Kidney (tissue), 13 donors: ENCODE measurements at regions not wholly inside any gene's neighbourhood (a gene's known extent, or its start where the extent isn't known, plus 50 kb on each side); places are given as distances from the start of the nearest gene placed in this dataset.

ENCODE experiments used
- DNase-seq, 5 donors: peaks; one replicate each; pipeline ENCODE4 v3.0.0-alpha.2; 2013 to 2020
- FAIRE-seq: peaks from 2 replicates; lab custom pipeline; 2012; peaks lifted over from hg19 to GRCh38; lab: Jason Lieb, UNC
- H3K27ac ChIP-seq, 2 donors: one replicate each; pipeline ENCODE4 v1.7.0; 2013; ENCODE audit warnings: low read depth in 2 of 2, low read length in 2 of 2, inconsistent platforms in 1 of 2
- H3K27me3 ChIP-seq: one replicate; pipeline ENCODE4 v1.7.1; 2013; ENCODE audit warnings: low read length, inconsistent platforms; ENCODE audit not compliant: control insufficient read depth, insufficient read depth
- H3K36me3 ChIP-seq, 3 donors: one replicate each; pipeline versions ENCODE4 v1.7.0 to v1.7.1; 2013; ENCODE audit warnings: low read length in 3 of 3, control low read depth in 1 of 3, inconsistent platforms in 1 of 3; ENCODE audit not compliant: insufficient read depth in 3 of 3, control insufficient read depth in 2 of 3
- H3K4me1 ChIP-seq, 3 donors: one replicate each; pipeline versions ENCODE4 v1.7.0 to v1.7.1; 2013; ENCODE audit warnings: low read length in 3 of 3, inconsistent platforms in 1 of 3, low read depth in 1 of 3; ENCODE audit not compliant: control insufficient read depth in 2 of 3, insufficient read depth in 2 of 3
- H3K4me3 ChIP-seq, 3 donors: one replicate each; pipeline versions ENCODE4 v1.7.0 to v1.8.1; 2013; ENCODE audit warnings: low read length in 3 of 3, control low read depth in 1 of 3, inconsistent platforms in 1 of 3
- H3K9ac ChIP-seq, 3 donors: one replicate each; pipeline versions ENCODE4 v1.7.0 to v1.7.1; 2013; ENCODE audit warnings: low read length in 3 of 3, control low read depth in 1 of 3, inconsistent platforms in 1 of 3
- H3K9me3 ChIP-seq, 3 donors: one replicate each; pipeline versions ENCODE4 v1.7.0 to v1.7.1; 2013; ENCODE audit warnings: low read length in 3 of 3, control low read depth in 1 of 3, inconsistent platforms in 1 of 3; ENCODE audit not compliant: control insufficient read depth in 2 of 3, insufficient read depth in 1 of 3
- intact Hi-C: fragments of 100-400 bp; cut with DNase I; formaldehyde crosslinking; loops from one replicate; pipeline ENCODE4 v1.11.1; 2022
- TF ChIP-seq, protein P1 (sequence below): IDR thresholded peaks from 3 replicates; pipeline ENCODE4 v1.5.1; 2012; ENCODE audit warnings: mild to moderate bottlenecking, moderate library complexity, borderline replicate concordance; ENCODE audit not compliant: insufficient read depth; ENCODE audit errors: extremely low read depth
- donor health status: control.
- donor health status: control.
- donor health status: control.
- donor health status: control.
- donor health status: control.
- donor health status: DM: yes; HTN: yes; CAD: no.
- donor health status: Normal renal cell carcinoma (clear cell type).

DNA sequence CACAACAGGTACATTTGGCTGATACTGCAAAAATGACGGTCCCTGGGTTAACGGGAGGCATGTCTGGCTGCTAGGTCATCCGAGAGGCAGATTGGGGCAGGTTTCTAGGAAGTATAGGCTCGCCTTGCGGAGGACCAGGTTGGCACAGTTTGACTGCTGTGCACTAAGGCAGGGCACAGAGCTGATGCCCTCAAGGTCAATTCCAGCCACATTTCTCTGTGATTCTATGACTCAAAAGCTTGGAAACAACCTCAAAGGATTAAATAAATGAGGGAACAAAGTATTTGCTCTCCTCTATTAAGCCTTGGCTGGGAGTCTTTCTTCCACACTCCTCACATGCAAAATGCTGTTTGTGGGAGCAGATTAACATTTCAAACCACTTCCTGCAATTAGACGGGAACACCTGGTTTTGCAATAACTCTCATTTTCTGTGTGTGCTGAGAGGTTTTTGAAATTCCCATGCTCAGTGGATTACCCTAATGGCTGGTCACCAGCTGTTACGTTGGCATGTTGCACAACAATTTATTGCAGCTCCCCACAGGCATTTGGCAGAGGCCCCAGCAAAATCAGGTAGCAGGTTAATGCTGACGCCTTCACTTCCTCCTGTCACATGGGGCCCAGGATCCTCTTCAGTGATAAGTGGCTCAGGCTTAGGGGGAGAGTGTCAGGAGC, 61.0 kb upstream of the PLET1 start:
- Histone ChIP-seq H3K9ac (peak overlapping the region in 1 of 3 donors; percentile 12), H3K4me3 (no peak overlapping the region), H3K4me1 (peaks cover 0 to 10% (median 7%) of the 10 kb centered on the region in 3 donors), H3K27ac (peak overlapping the region in 1 of 2 donors; percentile 68), H3K36me3 (no peaks in the 10 kb centered on the region), H3K9me3 (no peaks in the 10 kb centered on the region), H3K27me3 (no peaks in the 10 kb centered on the region)
- TF ChIP-seq, protein P1, sequence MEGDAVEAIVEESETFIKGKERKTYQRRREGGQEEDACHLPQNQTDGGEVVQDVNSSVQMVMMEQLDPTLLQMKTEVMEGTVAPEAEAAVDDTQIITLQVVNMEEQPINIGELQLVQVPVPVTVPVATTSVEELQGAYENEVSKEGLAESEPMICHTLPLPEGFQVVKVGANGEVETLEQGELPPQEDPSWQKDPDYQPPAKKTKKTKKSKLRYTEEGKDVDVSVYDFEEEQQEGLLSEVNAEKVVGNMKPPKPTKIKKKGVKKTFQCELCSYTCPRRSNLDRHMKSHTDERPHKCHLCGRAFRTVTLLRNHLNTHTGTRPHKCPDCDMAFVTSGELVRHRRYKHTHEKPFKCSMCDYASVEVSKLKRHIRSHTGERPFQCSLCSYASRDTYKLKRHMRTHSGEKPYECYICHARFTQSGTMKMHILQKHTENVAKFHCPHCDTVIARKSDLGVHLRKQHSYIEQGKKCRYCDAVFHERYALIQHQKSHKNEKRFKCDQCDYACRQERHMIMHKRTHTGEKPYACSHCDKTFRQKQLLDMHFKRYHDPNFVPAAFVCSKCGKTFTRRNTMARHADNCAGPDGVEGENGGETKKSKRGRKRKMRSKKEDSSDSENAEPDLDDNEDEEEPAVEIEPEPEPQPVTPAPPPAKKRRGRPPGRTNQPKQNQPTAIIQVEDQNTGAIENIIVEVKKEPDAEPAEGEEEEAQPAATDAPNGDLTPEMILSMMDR: no peak
- FAIRE-seq (peak; percentile 51), DNase-seq (peak in 4 of 5 donors; percentile 60 to 85 (median 78))
- intact Hi-C loops: no loop called here

DNA sequence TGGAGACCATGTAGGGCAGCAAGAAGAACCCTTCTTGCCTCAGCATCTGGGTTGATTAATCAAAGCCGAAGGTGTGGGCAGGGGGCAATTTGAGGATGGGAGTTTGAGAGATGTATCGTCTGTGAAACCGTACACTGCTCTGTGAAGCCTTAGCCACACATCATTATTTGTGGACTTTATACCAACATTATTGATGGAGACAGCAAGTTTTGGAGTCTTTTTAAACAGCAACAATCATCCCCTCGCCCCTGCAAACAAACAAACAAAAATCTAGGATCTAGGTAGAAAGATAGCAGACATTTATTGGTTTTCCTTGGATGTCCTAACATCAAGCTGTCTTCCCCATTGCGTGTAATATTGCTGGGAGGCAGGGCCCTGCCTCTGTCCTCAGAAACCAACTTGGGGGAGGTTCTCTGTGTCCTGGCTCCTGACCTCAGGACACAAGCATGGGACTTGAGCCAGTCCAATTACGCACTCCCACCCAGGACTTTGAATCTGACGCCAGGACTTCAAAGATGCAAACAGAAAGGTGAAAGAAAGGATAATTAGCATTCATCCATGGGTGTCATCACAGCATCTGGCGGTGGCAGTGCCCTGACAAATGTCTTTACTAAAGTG, 61.6 kb upstream of the PLET1 start:
- no peak for FAIRE-seq
- H3K27ac ChIP-seq: no peak overlapping the region
- peaks cover 0 to 10% (median 7%) of the 10 kb centered on the region in 3 donors for H3K4me1 ChIP-seq
- no peak overlapping the region for H3K4me3 ChIP-seq
- intact Hi-C loops: no loop called here
- DNase-seq: peak in 2 of 5 donors; percentile 41 to 47
- H3K9ac ChIP-seq: no peak overlapping the region
- no peaks in the 10 kb centered on the region for H3K9me3 ChIP-seq
- no peaks in the 10 kb centered on the region for H3K36me3 ChIP-seq
- H3K27me3 ChIP-seq: no peaks in the 10 kb centered on the region
- TF ChIP-seq, protein P1: no peak

DNA sequence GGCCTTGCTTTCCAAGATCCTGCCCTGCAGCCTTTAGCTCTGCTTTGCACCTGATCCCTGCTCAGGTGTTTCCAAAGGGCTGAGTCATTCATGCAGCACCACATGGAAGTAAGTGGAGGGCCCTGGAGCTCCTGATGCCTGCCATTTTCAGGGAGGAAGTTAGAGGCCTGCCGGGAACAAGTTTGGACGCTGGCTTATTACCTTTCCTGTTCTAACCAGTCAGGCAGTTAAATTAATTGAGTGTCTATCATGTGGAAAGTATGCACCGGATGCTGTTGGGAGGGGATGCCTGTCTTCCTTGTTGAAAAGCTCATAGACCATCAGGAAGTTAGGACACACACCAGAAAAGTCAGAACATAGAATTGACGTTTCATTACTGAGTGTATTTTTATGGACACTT, 73.7 kb upstream of the PLET1 start:
- TF ChIP-seq, protein P1: no peak
- H3K36me3 ChIP-seq: no peaks in the 10 kb centered on the region
- FAIRE-seq (no peak), DNase-seq (peak in 4 of 5 donors; percentile 39 to 78 (median 54))
- no peaks in the 10 kb centered on the region for H3K27me3 ChIP-seq
- H3K9me3 ChIP-seq: no peaks in the 10 kb centered on the region
- no peak overlapping the region for H3K4me3 ChIP-seq
- peaks cover 0 to 5% (median 0%) of the 10 kb centered on the region in 3 donors for H3K4me1 ChIP-seq
- intact Hi-C loops: no loop called here
- H3K27ac ChIP-seq: peak overlapping the region in 1 of 2 donors; percentile 37
- H3K9ac ChIP-seq: no peak overlapping the region
